Ishikawa (cell line): ENCODE measurements at regions not wholly inside any gene's neighbourhood (a gene's known extent, or its start where the extent isn't known, plus 50 kb on each side); places are given as distances from the start of the nearest gene placed in this dataset.

Source experiments
- CEBPB ChIP-seq: IDR thresholded peaks from 2 replicates; pipeline ENCODE4 v1.6.1; 2012
- CREB1 ChIP-seq: IDR thresholded peaks from 2 replicates; pipeline ENCODE4 v1.6.1; 2012; ENCODE audit warnings: low read depth
- EGR1 ChIP-seq: IDR thresholded peaks from 2 replicates; pipeline ENCODE4 v1.6.1; 2012
- EP300 ChIP-seq: IDR thresholded peaks from 2 replicates; pipeline ENCODE4 v1.6.1; 2012; ENCODE audit warnings: borderline replicate concordance
- FOXM1 ChIP-seq: IDR thresholded peaks from 2 replicates; pipeline ENCODE4 v1.6.1; 2012; ENCODE audit warnings: low read depth, borderline replicate concordance
- MAX ChIP-seq: IDR thresholded peaks from 2 replicates; pipeline ENCODE4 v1.6.1; 2012
- NFIC ChIP-seq: IDR thresholded peaks from 2 replicates; pipeline ENCODE4 v1.6.1; 2012
- RAD21 ChIP-seq: IDR thresholded peaks from 2 replicates; pipeline ENCODE4 v1.6.1; 2012; ENCODE audit warnings: low read depth
- TAF1 ChIP-seq: IDR thresholded peaks from 2 replicates; pipeline ENCODE4 v1.6.1; 2012; ENCODE audit warnings: low read depth, mild to moderate bottlenecking
- TCF12 ChIP-seq: IDR thresholded peaks from 2 replicates; pipeline ENCODE4 v1.6.1; 2012; ENCODE audit warnings: low read depth
- TEAD4 ChIP-seq: IDR thresholded peaks from 2 replicates; pipeline ENCODE4 v1.6.1; 2012
- USF1 ChIP-seq: IDR thresholded peaks from 2 replicates; pipeline ENCODE4 v1.6.1; 2012
- YY1 ChIP-seq: IDR thresholded peaks from 2 replicates; pipeline ENCODE4 v1.6.1; 2012; ENCODE audit warnings: low read depth
- ZBTB7A ChIP-seq: IDR thresholded peaks from 2 replicates; pipeline ENCODE4 v1.6.1; 2012; ENCODE audit warnings: low read depth
- TF ChIP-seq, protein P1 (sequence below): IDR thresholded peaks from 2 replicates; pipeline ENCODE4 v1.6.1; 2012; ENCODE audit warnings: low read depth, mild to moderate bottlenecking

GRCh38 chr3:26522919-26523318 is 99.7 kb upstream of the LRRC3B start:
- TF ChIP-seq RAD21, result no peak
- no peak for TF ChIP-seq TCF12
- no peak for TF ChIP-seq USF1
- TF ChIP-seq, protein P1, sequence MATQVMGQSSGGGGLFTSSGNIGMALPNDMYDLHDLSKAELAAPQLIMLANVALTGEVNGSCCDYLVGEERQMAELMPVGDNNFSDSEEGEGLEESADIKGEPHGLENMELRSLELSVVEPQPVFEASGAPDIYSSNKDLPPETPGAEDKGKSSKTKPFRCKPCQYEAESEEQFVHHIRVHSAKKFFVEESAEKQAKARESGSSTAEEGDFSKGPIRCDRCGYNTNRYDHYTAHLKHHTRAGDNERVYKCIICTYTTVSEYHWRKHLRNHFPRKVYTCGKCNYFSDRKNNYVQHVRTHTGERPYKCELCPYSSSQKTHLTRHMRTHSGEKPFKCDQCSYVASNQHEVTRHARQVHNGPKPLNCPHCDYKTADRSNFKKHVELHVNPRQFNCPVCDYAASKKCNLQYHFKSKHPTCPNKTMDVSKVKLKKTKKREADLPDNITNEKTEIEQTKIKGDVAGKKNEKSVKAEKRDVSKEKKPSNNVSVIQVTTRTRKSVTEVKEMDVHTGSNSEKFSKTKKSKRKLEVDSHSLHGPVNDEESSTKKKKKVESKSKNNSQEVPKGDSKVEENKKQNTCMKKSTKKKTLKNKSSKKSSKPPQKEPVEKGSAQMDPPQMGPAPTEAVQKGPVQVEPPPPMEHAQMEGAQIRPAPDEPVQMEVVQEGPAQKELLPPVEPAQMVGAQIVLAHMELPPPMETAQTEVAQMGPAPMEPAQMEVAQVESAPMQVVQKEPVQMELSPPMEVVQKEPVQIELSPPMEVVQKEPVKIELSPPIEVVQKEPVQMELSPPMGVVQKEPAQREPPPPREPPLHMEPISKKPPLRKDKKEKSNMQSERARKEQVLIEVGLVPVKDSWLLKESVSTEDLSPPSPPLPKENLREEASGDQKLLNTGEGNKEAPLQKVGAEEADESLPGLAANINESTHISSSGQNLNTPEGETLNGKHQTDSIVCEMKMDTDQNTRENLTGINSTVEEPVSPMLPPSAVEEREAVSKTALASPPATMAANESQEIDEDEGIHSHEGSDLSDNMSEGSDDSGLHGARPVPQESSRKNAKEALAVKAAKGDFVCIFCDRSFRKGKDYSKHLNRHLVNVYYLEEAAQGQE, result no peak

GRCh38 chr3:26525013-26525412 is 97.6 kb upstream of the LRRC3B start:
- TF ChIP-seq ZBTB7A (no peak), MAX (no peak), EGR1 (no peak), CEBPB (no peak), EP300 (no peak), YY1 (no peak), CREB1 (no peak), TAF1 (no peak), TCF12 (no peak), FOXM1 (no peak), NFIC (no peak), RAD21 (no peak), TEAD4 (no peak), USF1 (no peak)
- TF ChIP-seq, protein P1, result no peak

DNA sequence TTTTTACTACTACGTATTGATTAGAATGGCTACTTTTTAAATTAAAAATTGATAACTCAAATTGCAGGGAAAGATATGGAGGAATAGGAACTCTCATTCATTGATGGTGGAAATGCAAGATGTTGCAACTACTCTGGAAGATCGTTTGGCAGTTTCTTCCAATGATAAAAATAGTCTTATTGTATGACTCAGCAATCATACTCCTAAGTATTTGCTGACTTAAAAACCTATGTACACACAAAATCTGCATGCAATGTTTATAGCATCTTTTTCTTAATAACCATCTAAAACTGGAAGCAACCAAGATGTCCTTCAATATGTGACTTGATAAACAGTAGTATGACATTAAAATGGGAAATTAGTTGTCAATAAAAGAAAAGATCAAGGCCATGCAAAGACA is 87.4 kb upstream of the LRRC3B start:
- TF ChIP-seq FOXM1, result no peak
- no peak for TF ChIP-seq MAX
- no peak for TF ChIP-seq TCF12
- TF ChIP-seq TAF1, result no peak
- TF ChIP-seq RAD21, result no peak
- TF ChIP-seq YY1, result no peak
- no peak for TF ChIP-seq USF1
- no peak for TF ChIP-seq CREB1
- no peak for TF ChIP-seq CEBPB
- TF ChIP-seq EGR1, result no peak
- TF ChIP-seq ZBTB7A, result no peak
- TF ChIP-seq EP300, result no peak
- TF ChIP-seq NFIC, result no peak
- TF ChIP-seq, protein P1, result no peak
- TF ChIP-seq TEAD4, result no peak

DNA sequence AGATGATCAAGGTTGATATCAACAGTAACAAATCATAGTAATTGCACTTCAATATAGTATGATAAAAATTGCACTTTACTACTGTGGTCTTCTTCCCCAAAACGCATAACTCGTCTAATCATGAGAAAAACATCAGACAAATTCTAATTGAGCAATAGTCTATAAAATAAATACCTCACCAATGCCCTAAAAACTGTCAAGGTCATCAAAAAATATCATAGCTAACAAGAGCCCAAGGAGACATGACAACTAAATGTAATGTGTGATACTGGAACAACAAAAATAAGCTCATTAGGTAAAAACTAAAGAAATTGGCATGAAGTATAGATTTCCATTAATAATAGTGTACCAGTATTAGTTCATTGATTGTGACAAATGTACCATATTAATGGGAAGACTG is 85.6 kb upstream of the LRRC3B start:
- no peak for TF ChIP-seq CREB1
- TF ChIP-seq ZBTB7A, result no peak
- TF ChIP-seq YY1, result no peak
- no peak for TF ChIP-seq CEBPB
- TF ChIP-seq TCF12, result no peak
- no peak for TF ChIP-seq USF1
- no peak for TF ChIP-seq TAF1
- no peak for TF ChIP-seq RAD21
- TF ChIP-seq, protein P1, result no peak
- TF ChIP-seq TEAD4, result no peak
- TF ChIP-seq NFIC, result no peak
- TF ChIP-seq EP300, result no peak
